ENCODE measurements at regions not wholly inside any gene's neighbourhood (a gene's known extent, or its start where the extent isn't known, plus 50 kb on each side); places are given as distances from the start of the nearest gene placed in this dataset.
"Not testable (repeated sequence)": the region's sequence is repeated elsewhere in the genome, so short reads cannot be mapped to it uniquely, and the experiment has no call there.

- no peak for DNase-seq
Observed at GRCh38 chr11:25327656-25328055, 830.8 kb downstream of the LUZP2 start.

DNA sequence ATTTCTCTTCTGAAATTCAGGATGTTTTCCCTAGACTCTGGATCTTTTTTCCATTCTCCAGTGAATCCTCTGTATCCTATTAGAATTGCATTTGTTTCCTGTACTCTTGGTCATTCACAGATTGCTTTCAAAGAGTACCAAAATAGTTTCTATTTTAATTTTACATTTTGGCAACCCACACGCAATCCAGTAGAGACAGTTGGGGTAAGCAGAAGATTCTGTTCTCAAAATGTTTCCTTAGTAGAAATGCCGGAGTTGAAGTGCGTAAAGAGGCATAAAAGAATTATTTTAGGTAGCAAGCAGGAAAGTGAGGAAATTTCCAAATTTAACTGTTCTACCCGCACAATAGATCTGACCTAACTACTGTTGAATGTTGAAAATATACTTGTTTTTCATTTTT is 842.4 kb downstream of the LUZP2 start:
- DNase-seq: no peak

DNA sequence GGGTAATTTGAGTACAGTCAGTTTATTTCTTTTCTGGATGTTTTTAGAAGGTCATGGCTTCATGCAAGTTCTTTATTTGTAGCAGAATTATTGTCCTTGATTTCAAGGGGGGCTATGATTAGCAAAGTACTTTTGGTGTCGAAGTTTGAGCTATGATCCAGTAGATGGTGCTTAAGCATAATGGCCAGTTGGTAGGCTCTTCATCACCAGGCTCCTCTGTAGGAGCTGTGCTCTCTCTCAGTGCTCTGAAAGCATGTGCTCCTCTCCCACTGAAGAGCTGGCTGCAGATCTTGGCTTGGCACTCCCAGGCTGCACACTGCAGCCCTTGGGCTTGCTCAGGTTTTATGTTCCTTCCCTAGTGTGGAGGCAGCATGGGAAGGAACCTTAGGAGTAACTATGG is 852.7 kb downstream of the LUZP2 start:
- no peak for DNase-seq

GRCh38 chr11:25350899-25351803 is 854.3 kb downstream of the LUZP2 start:
- no peak for DNase-seq

DNA sequence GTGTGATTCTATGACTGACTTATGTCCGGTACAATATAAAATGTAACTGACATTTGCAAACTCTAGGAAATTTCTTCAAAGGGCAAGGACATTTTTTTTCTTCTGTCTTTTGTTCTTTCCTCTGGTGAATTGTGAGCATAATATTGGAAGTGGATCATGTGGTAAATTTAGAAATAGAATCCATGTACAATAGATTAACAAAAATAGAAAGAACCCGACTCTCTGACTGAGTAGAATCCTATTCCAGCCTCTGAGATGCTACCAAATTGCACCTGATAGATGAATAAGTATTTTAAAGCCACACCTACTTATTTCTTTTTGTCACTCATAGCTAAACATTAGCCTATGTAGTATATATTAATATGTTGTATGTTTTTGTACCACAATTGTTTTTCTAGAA is 860.3 kb downstream of the LUZP2 start:
- DNase-seq: no peak

DNA sequence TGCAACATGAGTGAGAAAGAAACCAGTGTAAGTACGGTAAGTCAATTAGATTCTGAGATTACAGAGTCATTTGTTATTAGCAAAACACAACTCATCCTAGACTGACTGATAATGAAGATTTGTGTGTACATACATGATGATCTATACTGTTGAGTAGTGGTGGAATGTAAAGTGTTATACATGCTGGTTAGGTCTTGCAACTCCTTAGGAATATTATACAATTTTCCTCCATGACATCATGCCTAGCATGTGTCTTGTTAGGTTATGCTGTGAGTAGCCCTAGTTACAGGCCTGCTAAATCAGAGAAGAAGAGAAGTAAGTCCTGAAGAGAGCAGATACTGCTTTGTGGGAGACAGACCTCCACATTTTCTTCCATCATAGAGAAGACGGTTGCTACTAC is 880.6 kb downstream of the LUZP2 start:
- no peak for DNase-seq

GRCh38 chr11:25396847-25397246 is 900.0 kb downstream of the LUZP2 start:
- no peak for DNase-seq

DNA sequence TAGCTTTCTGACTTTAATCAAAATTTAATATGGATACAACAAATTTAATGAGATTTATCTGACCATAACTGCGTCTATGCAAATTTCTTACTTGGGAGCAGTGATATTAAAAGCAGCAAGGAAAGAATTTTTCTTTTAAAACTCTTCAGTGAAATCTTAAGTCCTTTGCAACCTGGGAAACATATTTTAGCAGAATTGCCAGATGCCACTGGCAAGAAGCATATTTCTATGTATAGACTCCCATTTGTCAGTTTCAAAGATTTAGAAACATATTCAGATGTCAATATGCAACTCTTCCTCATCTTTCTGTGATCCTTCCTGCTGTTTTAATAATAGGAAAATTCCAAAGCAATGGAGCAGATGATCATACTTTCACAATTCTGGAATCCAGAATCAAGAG is 911.3 kb downstream of the LUZP2 start:
- DNase-seq: no peak

DNA sequence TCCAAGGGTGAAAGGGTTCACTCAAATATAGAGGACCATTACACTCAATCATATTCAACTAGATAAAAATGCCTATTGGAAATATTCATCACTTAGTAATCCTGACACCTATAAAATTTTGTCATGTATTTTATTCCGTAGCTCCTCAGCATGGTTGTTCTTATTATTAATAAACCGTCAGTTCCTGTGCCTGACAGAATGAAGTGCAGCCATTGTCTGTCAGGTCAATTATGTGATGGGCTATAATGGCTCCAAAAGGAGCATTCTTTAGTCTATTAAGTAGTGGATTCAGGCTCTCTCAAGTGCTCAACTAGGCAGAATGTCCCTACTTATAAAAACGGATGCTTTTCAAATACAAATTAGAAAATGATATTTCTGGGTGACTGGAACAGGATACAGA is 916.1 kb upstream of the ANO3 start:
- DNase-seq: no peak

DNA sequence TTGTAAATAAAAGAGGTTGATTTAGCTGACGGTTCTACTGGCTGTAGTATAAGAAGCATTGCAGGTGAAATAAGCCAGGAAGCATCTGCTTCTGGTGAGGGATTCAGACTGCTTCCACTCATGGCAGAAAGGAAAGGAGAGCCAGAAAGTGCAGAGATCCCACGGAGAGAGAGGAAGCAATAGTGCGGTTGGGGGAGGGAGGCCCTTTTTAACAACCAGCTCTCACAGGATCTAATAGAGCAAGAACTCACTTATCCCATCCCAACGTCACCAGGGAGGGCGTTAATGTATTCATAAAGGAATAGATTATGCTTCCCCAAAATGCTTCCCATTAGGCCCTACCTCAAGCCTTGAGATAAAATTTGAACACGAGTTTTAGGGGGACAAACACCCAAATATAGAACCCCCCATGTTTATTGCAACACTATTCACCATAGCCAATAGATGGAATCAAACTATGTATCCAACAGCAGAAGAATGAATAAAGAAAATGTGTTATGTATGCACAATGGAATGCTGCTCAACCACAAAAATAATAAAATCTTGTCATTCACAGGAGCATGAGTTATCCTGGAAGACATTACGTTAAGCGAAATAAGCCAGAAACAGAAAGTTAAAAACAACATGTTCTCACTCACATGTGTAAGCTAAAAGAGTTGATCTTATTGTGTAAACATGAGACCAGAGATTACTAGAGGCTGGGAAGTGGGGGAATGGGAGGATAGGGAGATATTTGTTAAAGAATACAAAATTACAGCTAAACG is 908.3 kb upstream of the ANO3 start:
- no peak for DNase-seq

GRCh38 chr11:25432376-25432775 is 899.6 kb upstream of the ANO3 start:
- no peak for DNase-seq

DNA sequence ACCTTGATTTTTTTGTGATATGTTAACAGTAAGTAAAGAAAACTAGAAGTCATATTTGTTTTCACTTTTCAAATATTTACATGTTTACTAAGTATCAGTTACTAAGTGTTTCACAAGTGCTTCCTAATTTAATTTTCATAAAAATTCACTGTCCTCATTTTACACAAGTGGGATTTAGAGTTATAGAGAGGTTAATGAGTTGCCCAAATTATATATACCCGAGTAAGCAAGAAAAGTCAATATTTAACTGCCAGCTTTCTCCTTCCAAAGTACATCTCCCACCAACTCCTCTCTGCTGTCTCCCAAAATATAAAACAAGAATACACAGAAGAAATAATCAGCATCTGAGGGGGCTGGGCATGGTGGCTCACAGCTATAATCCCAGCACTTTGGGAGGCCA is 896.7 kb upstream of the ANO3 start:
- no peak for DNase-seq

GRCh38 chr11:25436326-25436725 is 895.6 kb upstream of the ANO3 start:
- no peak for DNase-seq

- no peak for DNase-seq
Observed at GRCh38 chr11:25441421-25441820, 890.5 kb upstream of the ANO3 start.

GRCh38 chr11:25449091-25449490 is 882.8 kb upstream of the ANO3 start:
- no peak for DNase-seq

DNA sequence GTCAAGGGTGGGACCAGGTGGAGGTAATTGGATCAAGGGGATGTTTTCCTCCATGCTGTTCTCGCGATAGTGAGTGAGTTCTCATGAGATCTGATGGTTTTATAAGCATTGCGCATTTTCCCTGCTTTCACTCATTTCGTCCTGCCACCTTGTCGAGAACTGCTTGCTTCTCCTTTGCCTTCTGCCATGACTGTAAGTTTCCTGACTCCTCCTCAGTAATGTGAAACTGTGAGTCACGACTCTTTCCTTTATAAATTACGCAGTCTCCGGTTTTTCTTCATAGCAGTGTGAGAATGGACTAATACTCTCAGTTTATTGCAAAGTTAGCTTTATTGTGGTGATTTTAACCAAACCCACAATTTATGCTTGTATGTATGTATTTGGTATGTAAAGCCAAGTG is 878.5 kb upstream of the ANO3 start:
- DNase-seq: no peak

- no peak for DNase-seq
Observed at GRCh38 chr11:25456211-25456610, 875.7 kb upstream of the ANO3 start.

GRCh38 chr11:25483915-25484635 is 847.9 kb upstream of the ANO3 start:
- no peak for DNase-seq

GRCh38 chr11:25485315-25485714 is 846.6 kb upstream of the ANO3 start:
- DNase-seq: no peak

DNA sequence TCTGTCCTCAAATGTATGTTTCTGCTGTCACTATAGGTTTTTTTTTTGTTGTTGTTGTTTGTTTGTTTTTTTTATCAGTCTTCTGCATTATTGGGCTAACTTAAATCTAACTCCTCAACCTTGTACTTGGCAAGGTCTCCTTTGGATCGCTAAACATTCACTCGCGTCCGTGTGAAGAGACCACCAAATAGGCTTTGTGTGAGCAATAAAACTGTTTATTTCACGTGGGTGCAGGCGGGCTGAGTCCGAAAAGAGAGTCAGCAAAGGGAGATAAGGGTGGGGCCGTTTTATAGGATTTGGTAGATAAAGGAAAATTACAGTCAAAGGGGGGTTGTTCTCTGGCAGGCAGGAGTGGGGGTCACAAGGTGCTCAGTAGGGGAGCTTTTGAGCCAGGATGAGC is 845.6 kb upstream of the ANO3 start:
- not testable (repeated sequence) for DNase-seq

DNA sequence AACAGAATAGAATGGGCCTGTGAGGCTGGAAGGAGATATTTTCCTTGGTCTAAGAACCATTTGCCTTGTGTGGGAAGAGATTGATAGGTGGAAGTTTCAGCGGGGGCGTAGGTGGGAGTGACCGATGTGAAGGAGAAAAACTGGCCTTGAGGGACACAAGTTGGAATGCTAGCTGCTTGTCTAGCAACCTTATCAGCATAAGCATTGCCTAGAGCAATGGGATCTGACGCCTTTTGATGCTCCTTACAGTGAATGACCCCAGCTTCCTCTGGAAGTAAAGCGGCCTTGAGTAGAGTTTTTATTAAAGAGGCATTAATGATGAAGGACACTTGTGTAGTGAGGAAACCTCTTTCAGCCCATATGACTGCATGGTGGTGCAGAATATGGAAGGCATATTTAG is 843.8 kb upstream of the ANO3 start:
- not testable (repeated sequence) for DNase-seq

DNA sequence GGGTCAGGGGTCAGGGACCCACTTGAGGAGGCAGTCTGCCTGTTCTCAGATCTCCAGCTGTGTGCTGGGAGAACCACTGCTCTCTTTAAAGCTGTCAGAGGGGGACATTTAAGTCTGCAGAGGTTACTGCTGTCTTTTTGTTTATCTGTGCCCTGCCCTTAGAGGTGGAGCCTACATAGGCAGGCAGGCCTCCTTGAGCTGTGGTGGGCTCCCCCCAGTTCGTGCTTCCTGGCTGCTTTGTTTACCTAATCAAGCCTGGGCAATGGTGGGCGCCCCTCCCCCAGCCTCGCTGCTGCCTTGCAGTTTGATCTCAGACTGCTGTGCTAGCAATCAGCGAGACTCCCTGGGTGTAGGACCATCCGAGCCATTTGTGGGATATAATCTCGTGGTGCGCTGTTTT is 830.5 kb upstream of the ANO3 start:
- DNase-seq: not testable (repeated sequence)

GRCh38 chr11:25515576-25515975 is 816.4 kb upstream of the ANO3 start:
- no peak for DNase-seq

DNA sequence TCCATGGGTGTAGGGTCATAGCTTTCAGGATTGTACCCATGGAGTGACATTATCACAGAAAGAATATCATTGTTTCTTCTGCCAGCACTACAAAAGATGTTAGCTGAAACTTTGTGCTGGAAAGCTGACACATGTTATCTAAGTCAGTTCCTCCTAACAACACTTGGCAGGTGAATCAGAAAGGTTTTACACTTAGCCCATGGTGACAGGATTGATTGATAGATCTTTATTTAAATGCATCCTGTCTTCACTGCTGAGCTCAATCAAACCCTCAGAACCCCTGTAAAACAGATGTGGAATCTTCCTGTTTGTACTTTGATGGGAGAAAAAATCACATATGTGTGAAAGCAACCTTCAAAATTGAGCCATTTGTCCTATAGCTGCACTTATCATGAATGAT is 811.5 kb upstream of the ANO3 start:
- DNase-seq: no peak
